HG03457 (cell line): ENCODE measurements at regions not wholly inside any gene's neighbourhood (a gene's known extent, or its start where the extent isn't known, plus 50 kb on each side); places are given as distances from the start of the nearest gene placed in this dataset.
"Not testable (repeated sequence)": the region's sequence is repeated elsewhere in the genome, so short reads cannot be mapped to it uniquely, and the experiment has no call there.

ENCODE experiments used
- ATAC-seq: cut with Tn5 transposase; IDR thresholded peaks from one replicate; pipeline ENCODE4 v1.9.1; 2021; ENCODE audit warnings: moderate number of reproducible peaks; ENCODE audit not compliant: unreplicated experiment

GRCh38 chr11:24217319-24217718 is 279.5 kb upstream of the LUZP2 start:
- ATAC-seq: not testable (repeated sequence)

- no peak for ATAC-seq
Measured at GRCh38 chr11:24225501-24225900, 271.4 kb upstream of the LUZP2 start.

DNA sequence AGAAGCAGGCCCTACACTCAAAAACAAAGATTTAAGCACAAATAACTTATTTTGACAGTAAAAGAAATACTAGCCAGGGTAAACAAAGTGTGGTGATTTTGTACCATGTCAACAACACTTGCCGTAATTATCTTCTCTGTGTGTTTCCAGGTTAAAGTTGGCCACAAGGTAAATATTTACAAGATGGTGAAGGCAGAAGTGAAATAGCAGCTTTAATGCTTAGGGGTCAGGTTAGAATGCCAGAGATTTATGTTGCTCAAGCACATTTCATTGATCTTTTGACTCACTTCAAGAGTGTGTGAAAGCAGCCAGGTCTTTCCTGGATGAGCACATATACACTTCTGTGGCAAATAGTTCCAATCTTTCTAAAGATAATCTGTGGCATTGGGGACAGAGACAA is 270.2 kb upstream of the LUZP2 start:
- no peak for ATAC-seq

GRCh38 chr11:24233041-24233440 is 263.8 kb upstream of the LUZP2 start:
- no peak for ATAC-seq

DNA sequence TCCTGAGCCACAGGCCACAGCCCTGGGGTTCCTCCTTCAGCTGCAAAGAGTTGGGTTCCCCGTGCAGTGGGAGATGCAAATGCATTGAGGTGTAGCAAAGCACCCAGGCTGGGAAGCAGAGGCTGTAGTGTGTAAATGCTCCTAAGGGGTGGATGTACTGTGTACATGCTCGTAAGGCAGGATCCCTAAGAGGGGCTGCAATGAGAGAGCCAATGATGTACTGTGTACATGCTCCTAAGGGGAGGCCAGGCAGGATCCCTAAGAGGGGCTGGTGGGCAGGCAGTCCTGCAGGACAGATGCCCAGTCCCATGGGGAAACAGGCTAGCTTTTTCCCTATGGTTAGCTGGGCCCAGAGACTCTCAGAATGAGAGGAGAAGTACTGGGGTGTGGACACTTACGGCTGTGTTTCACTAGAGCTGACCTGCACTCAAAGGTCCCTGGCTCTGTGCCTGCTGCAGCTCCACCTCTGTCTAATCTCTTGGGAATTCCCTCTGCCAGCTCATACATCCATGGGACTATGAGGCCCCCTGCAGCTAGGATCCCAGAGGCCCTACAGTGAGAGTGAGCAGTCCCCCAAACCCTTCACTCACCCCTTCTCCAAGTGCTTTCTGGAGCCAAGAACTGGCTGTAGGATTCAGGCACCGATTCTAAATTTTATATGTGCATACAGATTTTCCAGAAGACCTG is 261.9 kb upstream of the LUZP2 start:
- ATAC-seq: no peak

GRCh38 chr11:24238771-24239645 is 257.8 kb upstream of the LUZP2 start:
- no peak for ATAC-seq

DNA sequence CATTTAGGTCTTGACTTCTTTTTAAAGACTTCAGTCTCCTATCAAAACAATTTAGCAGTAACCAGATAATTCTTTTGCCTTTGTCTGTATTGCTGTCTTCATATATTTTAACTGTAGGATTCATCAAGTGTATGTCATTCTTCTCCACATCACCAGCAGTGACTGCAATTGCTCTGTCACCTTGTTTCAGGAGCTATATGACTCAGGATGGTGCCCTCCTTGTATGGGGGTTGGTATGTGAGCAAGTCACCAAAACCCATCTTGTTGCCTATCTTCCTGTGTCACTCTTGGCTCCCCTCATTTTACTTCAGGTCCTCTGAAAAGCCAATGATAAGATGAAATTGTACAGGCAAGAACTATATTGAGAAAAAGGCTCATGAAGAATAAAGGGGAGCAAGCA is 256.9 kb upstream of the LUZP2 start:
- ATAC-seq: no peak

GRCh38 chr11:24240496-24241175 is 256.2 kb upstream of the LUZP2 start:
- no peak for ATAC-seq

DNA sequence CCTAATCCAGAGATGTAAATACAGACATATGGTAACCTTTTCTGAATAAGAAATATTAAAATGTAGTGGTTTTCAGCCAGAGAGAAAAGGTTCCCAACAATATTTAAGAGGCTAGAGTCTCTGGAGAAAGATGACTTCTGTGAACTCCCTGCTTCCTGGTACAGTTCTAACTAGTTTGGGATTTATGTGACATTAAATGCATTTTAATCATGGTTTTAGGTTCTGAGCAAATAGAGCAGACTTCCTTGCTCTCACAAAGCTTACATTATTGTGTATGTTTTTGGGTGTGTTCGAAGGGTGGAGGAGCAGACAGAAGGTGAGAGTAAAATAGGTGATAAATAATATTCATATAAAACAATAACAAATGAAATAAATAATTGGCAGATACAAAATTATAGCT is 250.1 kb upstream of the LUZP2 start:
- no peak for ATAC-seq

GRCh38 chr11:24247846-24248245 is 249.0 kb upstream of the LUZP2 start:
- ATAC-seq: no peak

- ATAC-seq: no peak
Measured at GRCh38 chr11:24249921-24250320, 246.9 kb upstream of the LUZP2 start.

- ATAC-seq: no peak
Measured at GRCh38 chr11:24253237-24253760, 243.6 kb upstream of the LUZP2 start.

- no peak for ATAC-seq
Measured at GRCh38 chr11:24264868-24265267, 232.0 kb upstream of the LUZP2 start.

DNA sequence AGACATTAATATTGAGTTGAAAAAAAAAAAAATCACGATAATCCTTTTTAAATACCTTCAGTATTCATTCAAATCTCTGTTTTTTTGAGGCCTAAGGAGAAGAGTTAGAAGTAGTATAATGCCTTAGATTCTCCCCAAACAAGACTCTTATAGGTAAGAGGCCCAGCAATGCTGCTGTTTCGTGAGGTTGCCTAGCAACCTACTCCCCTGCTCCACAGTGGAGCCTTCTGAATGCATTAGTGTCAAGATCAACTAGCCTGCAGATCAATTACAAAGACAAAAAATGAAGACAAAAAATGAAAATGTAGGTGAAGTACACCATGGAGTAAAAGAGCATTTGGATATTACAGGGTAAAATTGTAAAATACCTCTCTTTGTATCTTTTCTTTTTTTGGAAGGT is 229.8 kb upstream of the LUZP2 start:
- ATAC-seq: no peak

- no peak for ATAC-seq
Measured at GRCh38 chr11:24271798-24272197, 225.1 kb upstream of the LUZP2 start.

- not testable (repeated sequence) for ATAC-seq
Measured at GRCh38 chr11:24274214-24274781, 222.6 kb upstream of the LUZP2 start.

GRCh38 chr11:24286238-24286637 is 210.6 kb upstream of the LUZP2 start:
- ATAC-seq: no peak

GRCh38 chr11:24289301-24289700 is 207.6 kb upstream of the LUZP2 start:
- ATAC-seq: no peak

- no peak for ATAC-seq
Measured at GRCh38 chr11:24293964-24294363, 202.9 kb upstream of the LUZP2 start.

DNA sequence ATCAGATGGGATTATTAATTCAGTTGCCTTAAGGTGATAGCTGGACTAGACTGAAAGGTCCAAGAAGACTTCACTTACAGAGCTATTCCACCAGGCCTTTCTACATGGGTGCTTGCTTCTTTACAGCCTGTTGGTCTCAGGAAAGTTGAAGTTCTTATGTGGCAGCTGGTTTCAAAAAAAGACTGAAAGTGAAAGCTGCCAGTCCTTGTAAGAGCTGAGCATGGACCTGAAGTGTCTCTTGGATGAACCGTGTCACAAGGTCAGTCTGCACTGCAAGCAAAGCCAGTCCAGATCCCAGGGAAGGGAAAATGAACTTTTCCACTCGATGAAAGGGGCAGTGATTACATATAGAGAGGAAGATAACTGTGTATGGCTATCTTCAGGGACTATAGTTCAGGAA is 201.5 kb upstream of the LUZP2 start:
- no peak for ATAC-seq

DNA sequence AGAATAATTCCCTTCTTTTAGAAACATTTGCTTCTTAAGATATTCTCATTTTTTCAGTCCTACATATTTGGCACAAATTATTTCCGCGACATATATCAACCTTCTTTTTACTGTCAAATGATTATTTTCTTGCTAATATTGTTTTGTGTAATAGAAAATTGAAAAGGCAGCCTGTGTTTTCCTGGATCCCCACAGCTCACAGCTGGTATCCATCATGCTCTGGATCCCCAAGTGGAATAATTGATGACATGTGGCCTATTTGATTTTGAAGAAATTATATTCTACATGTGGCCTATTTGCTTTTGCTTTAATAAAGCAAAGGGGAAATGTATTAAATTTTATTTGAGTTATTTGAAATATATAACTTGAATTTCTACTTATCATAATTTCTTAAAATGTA is 199.4 kb upstream of the LUZP2 start:
- no peak for ATAC-seq
